Lower leg skin (tissue), 4 donors: ENCODE measurements at regions not wholly inside any gene's neighbourhood (a gene's known extent, or its start where the extent isn't known, plus 50 kb on each side); places are given as distances from the start of the nearest gene placed in this dataset.

Experiments used
- DNase-seq, 2 donors: peaks; one replicate each; pipeline ENCODE4 v3.0.0-alpha.2; 2019; ENCODE audit warnings: low spot score in 2 of 2
- H3K4me3 ChIP-seq: fragments of 200-600 bp; sonication (generic); 2 replicates; pipeline ENCODE4 v1.5.1; 2017; ENCODE audit warnings: mild to moderate bottlenecking, low read depth; ENCODE audit not compliant: poor library complexity, severe bottlenecking
- POLR2A ChIP-seq, 2 donors: fragments of 450-650 bp; IDR thresholded peaks; one replicate each; pipeline ENCODE4 v1.6.1; 2016 to 2017; ENCODE audit warnings: antibody characterized with exemption in 2 of 2, mild to moderate bottlenecking in 1 of 2, moderate library complexity in 1 of 2
- WGBS, 2 donors: methylation state at CpG; one replicate each; pipeline ENCODE4 v1.1.5; 2018; 5-methylcytosine and 5-hydroxymethylcytosine counted together
- intact Hi-C: fragments of 100-400 bp; cut with DNase I; formaldehyde crosslinking; loops from one replicate; pipeline ENCODE4 v1.15.0; 2023; ENCODE audit warnings: low total_unique reads
- TF ChIP-seq, protein P1 (sequence below), 3 donors: fragments of 450-650 bp; IDR thresholded peaks; one replicate each; pipeline ENCODE4 v1.5.1; 2016; ENCODE audit warnings: antibody characterized with exemption in 3 of 3, mild to moderate bottlenecking in 3 of 3, moderate library complexity in 2 of 3

DNA sequence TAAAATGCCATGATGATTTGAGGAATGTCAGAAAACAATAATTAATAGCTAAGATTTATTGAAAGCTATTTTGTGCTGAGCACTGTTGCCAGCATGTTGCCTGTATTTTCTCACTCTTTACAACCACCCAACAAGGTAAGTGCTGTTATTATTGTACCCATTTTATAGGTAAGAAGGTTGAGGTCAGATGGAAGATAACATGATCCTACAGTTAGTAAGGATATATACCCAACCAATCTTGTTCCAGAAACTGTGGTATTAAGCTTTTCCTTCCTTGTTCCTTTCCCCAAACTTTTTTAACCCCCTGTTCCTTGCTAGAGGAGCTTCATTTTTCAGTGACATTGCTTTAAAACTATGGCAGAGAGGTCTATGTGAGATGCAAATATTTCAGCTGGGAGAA is 738.0 kb upstream of the ZEB2 start:
- TF ChIP-seq, protein P1, sequence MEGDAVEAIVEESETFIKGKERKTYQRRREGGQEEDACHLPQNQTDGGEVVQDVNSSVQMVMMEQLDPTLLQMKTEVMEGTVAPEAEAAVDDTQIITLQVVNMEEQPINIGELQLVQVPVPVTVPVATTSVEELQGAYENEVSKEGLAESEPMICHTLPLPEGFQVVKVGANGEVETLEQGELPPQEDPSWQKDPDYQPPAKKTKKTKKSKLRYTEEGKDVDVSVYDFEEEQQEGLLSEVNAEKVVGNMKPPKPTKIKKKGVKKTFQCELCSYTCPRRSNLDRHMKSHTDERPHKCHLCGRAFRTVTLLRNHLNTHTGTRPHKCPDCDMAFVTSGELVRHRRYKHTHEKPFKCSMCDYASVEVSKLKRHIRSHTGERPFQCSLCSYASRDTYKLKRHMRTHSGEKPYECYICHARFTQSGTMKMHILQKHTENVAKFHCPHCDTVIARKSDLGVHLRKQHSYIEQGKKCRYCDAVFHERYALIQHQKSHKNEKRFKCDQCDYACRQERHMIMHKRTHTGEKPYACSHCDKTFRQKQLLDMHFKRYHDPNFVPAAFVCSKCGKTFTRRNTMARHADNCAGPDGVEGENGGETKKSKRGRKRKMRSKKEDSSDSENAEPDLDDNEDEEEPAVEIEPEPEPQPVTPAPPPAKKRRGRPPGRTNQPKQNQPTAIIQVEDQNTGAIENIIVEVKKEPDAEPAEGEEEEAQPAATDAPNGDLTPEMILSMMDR (IDR thresholded peaks at IDR 0.05) = no peak
- no peak for TF ChIP-seq POLR2A (IDR thresholded peaks at IDR 0.05)
- DNase-seq = no peak
- no peak overlapping the region for H3K4me3 ChIP-seq
- intact Hi-C loops = no loop called here

DNA sequence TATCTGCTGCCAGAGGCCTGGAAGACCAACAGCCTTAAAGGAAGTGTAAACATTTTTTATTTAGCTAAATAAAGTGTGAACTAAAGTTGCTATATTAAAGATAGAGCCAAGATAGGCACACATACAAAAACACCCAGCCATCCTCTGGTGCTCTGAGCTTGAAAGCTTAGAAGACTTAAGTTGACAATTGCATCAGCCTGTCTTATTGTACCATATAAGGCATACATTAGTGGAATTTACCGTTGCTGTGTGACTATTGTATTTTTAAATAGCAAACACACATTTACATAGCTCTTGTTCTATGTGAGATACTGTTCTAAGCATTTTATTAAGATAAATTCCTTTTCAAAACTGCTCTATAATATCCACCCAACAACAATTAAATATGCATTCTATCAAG is 736.6 kb upstream of the ZEB2 start:
- H3K4me3 ChIP-seq = no peak overlapping the region
- no peak for TF ChIP-seq POLR2A (IDR thresholded peaks at IDR 0.05)
- TF ChIP-seq, protein P1 (IDR thresholded peaks at IDR 0.05) = no peak
- intact Hi-C loops = no loop called here
- DNase-seq = no peak
- 67 to 77% methylated on average over 1 of the region's 1 CpG for WGBS, 2 donors

DNA sequence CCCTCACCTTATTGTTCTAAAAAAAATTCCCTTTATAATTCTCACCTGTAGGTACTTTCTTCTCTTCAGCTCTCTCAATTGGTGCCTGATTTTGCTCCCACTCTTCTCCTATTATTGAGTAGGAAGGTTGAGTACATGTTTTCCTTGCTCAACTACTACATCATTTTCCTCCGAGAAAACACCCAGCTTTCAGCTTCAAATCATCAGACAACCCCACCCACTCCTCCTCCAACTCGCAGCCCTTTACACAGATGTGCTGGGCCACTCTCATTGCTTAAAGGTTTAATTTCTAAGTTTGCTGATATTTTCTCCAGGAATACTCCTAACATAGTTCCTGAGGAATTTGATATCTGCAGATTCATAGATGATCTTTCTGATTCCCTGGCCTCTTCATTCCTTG is 734.4 kb upstream of the ZEB2 start:
- H3K4me3 ChIP-seq = no peak overlapping the region
- WGBS, 2 donors = 79 to 94% methylated on average over 2 of the region's 2 CpGs
- no peak for DNase-seq
- intact Hi-C loops = no loop called here
- TF ChIP-seq, protein P1 (IDR thresholded peaks at IDR 0.05) = no peak
- TF ChIP-seq POLR2A (IDR thresholded peaks at IDR 0.05) = no peak

DNA sequence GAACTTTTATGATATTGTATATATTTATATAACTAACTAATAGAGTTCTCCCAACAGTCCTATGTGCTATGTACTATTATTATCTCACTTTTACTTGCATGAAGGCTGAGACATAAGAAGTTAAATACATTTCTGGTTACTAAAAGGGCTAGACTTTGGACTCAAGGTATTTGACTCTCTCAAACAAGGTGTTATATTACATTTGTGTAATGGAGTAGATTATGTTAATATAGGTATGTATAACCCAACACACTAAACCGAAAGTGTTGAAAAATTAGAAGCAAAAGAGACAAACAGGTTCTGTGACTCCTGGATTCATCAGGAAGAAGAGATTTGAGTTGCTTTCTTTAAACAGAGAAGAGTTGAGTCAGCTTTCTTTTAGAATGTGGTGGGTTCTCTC is 733.6 kb upstream of the ZEB2 start:
- WGBS, 2 donors = 58 to 67% methylated on average over 1 of the region's 1 CpG
- TF ChIP-seq, protein P1 (IDR thresholded peaks at IDR 0.05) = no peak
- no peak for TF ChIP-seq POLR2A (IDR thresholded peaks at IDR 0.05)
- intact Hi-C loops = no loop called here
- H3K4me3 ChIP-seq = no peak overlapping the region
- no peak for DNase-seq

DNA sequence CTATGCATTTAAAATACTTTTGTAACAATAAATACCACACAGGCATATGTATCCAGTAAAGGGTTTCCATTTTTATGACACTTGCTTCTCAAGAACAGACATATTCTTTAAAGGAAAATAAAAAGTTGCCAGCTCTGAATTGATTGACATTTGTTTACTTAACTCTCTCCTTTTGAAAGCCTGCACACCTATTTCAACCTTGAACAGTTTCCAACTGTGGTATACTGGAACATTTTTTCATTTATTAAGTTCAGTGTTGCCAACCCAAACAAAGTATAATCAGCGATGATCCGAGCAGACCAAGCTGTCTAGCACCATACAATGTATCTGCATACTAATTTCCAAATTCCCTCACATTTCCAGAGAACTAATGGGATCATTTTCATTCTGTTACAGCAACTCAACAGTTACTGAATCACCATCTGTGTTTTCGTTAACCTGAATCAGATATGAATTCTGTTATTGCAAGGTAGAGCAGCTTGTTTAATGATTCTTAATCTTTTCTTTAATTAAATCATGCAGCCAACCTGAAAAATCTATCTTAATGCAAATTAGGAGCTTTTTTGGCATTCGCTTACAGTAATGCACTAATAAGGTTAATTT is 725.5 kb upstream of the ZEB2 start:
- intact Hi-C loops = no loop called here
- TF ChIP-seq, protein P1 (IDR thresholded peaks at IDR 0.05) = no peak
- TF ChIP-seq POLR2A (IDR thresholded peaks at IDR 0.05) = no peak
- no peak for DNase-seq
- H3K4me3 ChIP-seq = no peak overlapping the region
- 52 to 57% methylated on average over 4 of the region's 4 CpGs for WGBS, 2 donors

DNA sequence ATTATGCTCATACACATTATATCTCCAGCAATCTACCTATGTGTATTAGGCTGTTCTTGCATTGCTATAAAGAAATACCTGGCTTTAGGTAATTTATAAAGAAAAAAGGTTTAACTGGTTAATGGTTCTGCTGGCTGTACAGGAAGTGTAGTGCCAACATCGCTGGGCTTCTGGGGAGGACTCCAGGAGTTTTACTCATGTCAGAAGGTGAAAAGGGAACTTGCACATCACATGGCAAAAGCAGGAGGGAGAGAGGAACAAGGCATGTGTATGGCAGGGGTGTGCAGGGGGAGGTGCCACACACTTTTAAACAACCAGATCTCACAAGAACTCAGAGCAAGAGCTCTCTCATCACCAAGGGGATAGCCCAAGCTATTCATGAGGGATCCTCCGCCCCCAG is 715.4 kb upstream of the ZEB2 start:
- TF ChIP-seq, protein P1 (IDR thresholded peaks at IDR 0.05) = no peak
- TF ChIP-seq POLR2A (IDR thresholded peaks at IDR 0.05) = no peak
- no peak for DNase-seq
- H3K4me3 ChIP-seq = no peak overlapping the region
- intact Hi-C loops = no loop called here
- WGBS, 2 donors = 85 to 90% methylated on average over 2 of the region's 2 CpGs
